A549 (cell line): ENCODE measurements at regions not wholly inside any gene's neighbourhood (a gene's known extent, or its start where the extent isn't known, plus 50 kb on each side); places are given as distances from the start of the nearest gene placed in this dataset.

ENCODE experiments used
- ATAC-seq, 2 experiments: fragments of 200-7000 bp in 1 of 2; fragments of >200 bp in 1 of 2; cut with Nextera tagmentation in 1 of 2; cut with Tn5 transposase in 1 of 2; 3 replicates each; pipeline versions ENCODE4 v1.8.0 to v1.9.1; 2018 to 2020; ENCODE audit warnings: mild to moderate bottlenecking in 1 of 2, moderate library complexity in 1 of 2
- CTCF ChIA-PET: fragments of 300-600 bp; sonication (Branson Sonifier 250); formaldehyde crosslinking; extraction: SDS; loops from one replicate; lab custom pipeline; 2021; ENCODE audit warnings: antibody characterized with exemption, inconsistent platforms; lab: Yijun Ruan, JAX
- POLR2A ChIA-PET: fragments of 350-600 bp; formaldehyde crosslinking; extraction: SDS; loops from one replicate; lab custom pipeline; 2021; ENCODE audit warnings: antibody characterized with exemption, inconsistent platforms; lab: Yijun Ruan, JAX
- DNase-seq, 2 experiments: peaks; one replicate each; pipeline versions ENCODE4 v3.0.0 to v3.0.0-alpha.2; 2011 to 2016; ENCODE audit warnings: low read depth in 1 of 2, low spot score in 1 of 2
- FAIRE-seq: peaks from 2 replicates; lab custom pipeline; 2011; peaks lifted over from hg19 to GRCh38; lab: Jason Lieb, UNC
- H3K27ac ChIP-seq, 2 experiments: fragments of >200 bp; sonication (Bioruptor Twin); formaldehyde crosslinking; 3 replicates each; pipeline ENCODE4 v1.5.1; 2016 to 2017
- H3K4me1 ChIP-seq: fragments of >200 bp; sonication (Bioruptor Twin); formaldehyde crosslinking; 3 replicates; pipeline ENCODE4 v1.6.1; 2016
- H3K4me2 ChIP-seq: fragments of >200 bp; sonication (Bioruptor Twin); formaldehyde crosslinking; 3 replicates; pipeline ENCODE4 v1.6.1; 2016
- H3K4me3 ChIP-seq: fragments of >200 bp; sonication (Bioruptor Twin); formaldehyde crosslinking; 3 replicates; pipeline ENCODE4 v1.5.1; 2016
- H3K9me3 ChIP-seq: fragments of >200 bp; sonication (Bioruptor Twin); formaldehyde crosslinking; 3 replicates; pipeline ENCODE4 v1.6.1; 2016
- ATOH8 ChIP-seq: fragments of 250-450 bp; sonication (Bioruptor Pico); IDR thresholded peaks from 2 replicates; pipeline ENCODE4 v1.5.0; 2020; ENCODE audit warnings: low read depth, mild to moderate bottlenecking, moderate library complexity
- BCL3 ChIP-seq: fragments of >200 bp; sonication (Bioruptor Twin); formaldehyde crosslinking; IDR thresholded peaks from 3 replicates; pipeline ENCODE4 v1.6.1; 2016
- BHLHE40 ChIP-seq: IDR thresholded peaks from 2 replicates; pipeline ENCODE4 v1.6.1; 2012; ENCODE audit warnings: low read depth, low read length, inconsistent platforms
- CBX2 ChIP-seq: fragments of 200-600 bp; sonication (generic); IDR thresholded peaks from 2 replicates; pipeline ENCODE4 v1.6.1; 2016; ENCODE audit warnings: low read depth, mild to moderate bottlenecking, borderline replicate concordance
- CHD2 ChIP-seq: fragments of 150-350 bp; IDR thresholded peaks from 2 replicates; pipeline ENCODE4 v1.6.1; 2014; ENCODE audit warnings: low read length; ENCODE audit not compliant: partially characterized antibody
- CHD4 ChIP-seq: fragments of 200-600 bp; sonication (generic); IDR thresholded peaks from 2 replicates; pipeline ENCODE4 v1.6.1; 2016; ENCODE audit warnings: antibody characterized with exemption, mild to moderate bottlenecking, borderline replicate concordance
- EHF ChIP-seq: fragments of 250-450 bp; sonication (Bioruptor Pico); IDR thresholded peaks from 2 replicates; pipeline ENCODE4 v1.5.0; 2020; ENCODE audit warnings: mild to moderate bottlenecking
- ESRRA ChIP-seq: fragments of 150-350 bp; IDR thresholded peaks from 2 replicates; pipeline ENCODE4 v1.6.1; 2014; ENCODE audit warnings: mild to moderate bottlenecking, low read length, borderline replicate concordance
- FOSB ChIP-seq: fragments of 250-450 bp; sonication (Bioruptor Pico); IDR thresholded peaks from 2 replicates; pipeline ENCODE4 v1.5.0; 2020; ENCODE audit warnings: mild to moderate bottlenecking, moderate library complexity
- FOSL2 ChIP-seq, 2 experiments: fragments of 450-650 bp in 1 of 2; fragments of >200 bp in 1 of 2; sonication (Bioruptor Twin) in 1 of 2; formaldehyde crosslinking; IDR thresholded peaks; 2 replicates each; pipeline versions ENCODE4 v1.5.0 to v1.6.1; 2016 to 2020; ENCODE audit warnings: mild to moderate bottlenecking in 1 of 2, moderate library complexity in 1 of 2
- HES2 ChIP-seq: fragments of >200 bp; sonication (Bioruptor Twin); formaldehyde crosslinking; IDR thresholded peaks from 2 replicates; pipeline ENCODE4 v1.6.1; 2016
- HMGXB4 ChIP-seq: fragments of 250-450 bp; sonication (Bioruptor Pico); IDR thresholded peaks from 2 replicates; pipeline ENCODE4 v1.5.0; 2021; ENCODE audit warnings: mild to moderate bottlenecking, moderate library complexity, borderline replicate concordance
- HOXA7 ChIP-seq: fragments of 250-450 bp; sonication (Bioruptor Pico); IDR thresholded peaks from 2 replicates; pipeline ENCODE4 v1.5.0; 2020; ENCODE audit warnings: mild to moderate bottlenecking, moderate library complexity
- HOXB13 ChIP-seq: fragments of 250-450 bp; sonication (Bioruptor Pico); IDR thresholded peaks from 2 replicates; pipeline ENCODE4 v1.5.0; 2020; ENCODE audit warnings: low read depth, mild to moderate bottlenecking, moderate library complexity
- HOXB5 ChIP-seq: fragments of 250-450 bp; sonication (Bioruptor Pico); IDR thresholded peaks from 2 replicates; pipeline ENCODE4 v1.5.0; 2020; ENCODE audit warnings: mild to moderate bottlenecking, moderate library complexity
- JUNB ChIP-seq: fragments of >200 bp; sonication (Bioruptor Twin); formaldehyde crosslinking; IDR thresholded peaks from 2 replicates; pipeline ENCODE4 v1.6.1; 2016
- KDM1A ChIP-seq: fragments of 200-600 bp; sonication (generic); IDR thresholded peaks from 2 replicates; pipeline ENCODE4 v1.6.1; 2016; ENCODE audit warnings: low read depth, mild to moderate bottlenecking
- NR3C1 ChIP-seq: fragments of >200 bp; sonication (Bioruptor Twin); formaldehyde crosslinking; IDR thresholded peaks from 3 replicates; pipeline ENCODE4 v1.6.1; 2017
- PBX3 ChIP-seq: IDR thresholded peaks from 2 replicates; pipeline ENCODE4 v1.6.1; 2012
- PHF8 ChIP-seq: fragments of 200-600 bp; sonication (generic); IDR thresholded peaks from 2 replicates; pipeline ENCODE4 v1.6.1; 2016; ENCODE audit warnings: low read depth, mild to moderate bottlenecking, antibody characterized with exemption, moderate library complexity, borderline replicate concordance
- RAD21 ChIP-seq, 2 experiments: fragments of >200 bp in 1 of 2; sonication (Bioruptor Twin) in 1 of 2; formaldehyde crosslinking in 1 of 2; IDR thresholded peaks in 1 of 2; conservative IDR thresholded peaks in 1 of 2; 2 replicates in 1 of 2; 3 replicates in 1 of 2; pipeline ENCODE4 v1.6.1; 2012 to 2018; ENCODE audit warnings: inconsistent platforms in 1 of 2
- RFX5 ChIP-seq: fragments of 450-650 bp; IDR thresholded peaks from 2 replicates; pipeline ENCODE4 v1.7.1; 2014; ENCODE audit warnings: antibody characterized with exemption, mild to moderate bottlenecking, moderate library complexity
- RNF2 ChIP-seq: fragments of 200-600 bp; sonication (generic); IDR thresholded peaks from 2 replicates; pipeline ENCODE4 v1.6.1; 2016; ENCODE audit warnings: low read depth, mild to moderate bottlenecking, antibody characterized with exemption, moderate library complexity, borderline replicate concordance
- SMC3 ChIP-seq: fragments of >200 bp; sonication (Bioruptor Twin); formaldehyde crosslinking; IDR thresholded peaks from 3 replicates; pipeline ENCODE4 v1.6.1; 2018; ENCODE audit warnings: inconsistent platforms
- SREBF2 ChIP-seq: fragments of 450-650 bp; IDR thresholded peaks from 2 replicates; pipeline ENCODE4 v1.6.1; 2014; ENCODE audit warnings: mild to moderate bottlenecking, moderate library complexity
- TP53 ChIP-seq: fragments of 250-450 bp; sonication (Bioruptor Pico); IDR thresholded peaks from 2 replicates; pipeline ENCODE4 v1.5.0; 2021; ENCODE audit warnings: mild to moderate bottlenecking, moderate library complexity
- USF2 ChIP-seq: fragments of 450-650 bp; IDR thresholded peaks from 2 replicates; pipeline ENCODE4 v1.6.1; 2014; ENCODE audit warnings: antibody characterized with exemption
- ZNF302 ChIP-seq: fragments of 250-450 bp; sonication (Bioruptor Pico); IDR thresholded peaks from 2 replicates; pipeline ENCODE4 v1.9.0; 2021; ENCODE audit warnings: inconsistent platforms, mild to moderate bottlenecking, moderate library complexity
- ZSCAN20 ChIP-seq: fragments of 250-450 bp; sonication (Bioruptor Pico); IDR thresholded peaks from 2 replicates; pipeline ENCODE4 v1.8.0; 2022; ENCODE audit warnings: mild to moderate bottlenecking, moderate library complexity
- WGBS: methylation state at CpG from one replicate; pipeline ENCODE4 v1.1.6; 2017; ENCODE audit errors: missing lambda C conversion rate; 5-methylcytosine and 5-hydroxymethylcytosine counted together

- ATAC-seq (no peak), FAIRE-seq (no peak), DNase-seq (no peak)
- H3K4me1 ChIP-seq = no peaks in the 10 kb centered on the region
- no peak for TF ChIP-seq FOSB (CRISPR knock-in tag)
- TF ChIP-seq RFX5 = no peak
- no peak for TF ChIP-seq KDM1A
- TF ChIP-seq EHF (CRISPR knock-in tag) = no peak
- no peak for TF ChIP-seq SMC3
- no peak for TF ChIP-seq CBX2
- TF ChIP-seq RAD21 (conservative IDR thresholded peaks at IDR 0.05 in 1 of 2, IDR thresholded peaks at IDR 0.05 in 1 of 2) = no peak
- no peak for TF ChIP-seq HOXB5
- no peak for TF ChIP-seq RNF2
- no peak for TF ChIP-seq ESRRA
- no peak for TF ChIP-seq ZSCAN20 (CRISPR knock-in tag)
- ChIA-PET CTCF (no interaction called here), POLR2A (no interaction called here)
- H3K27ac ChIP-seq = no peak overlapping the region
- no peaks in the 10 kb centered on the region for H3K9me3 ChIP-seq
- 0% methylated on average over 1 of the region's 1 CpG for WGBS
- H3K4me2 ChIP-seq = no peak overlapping the region
- no peak overlapping the region for H3K4me3 ChIP-seq
Measured at GRCh38 chr12:81022531-81022930, 55.3 kb upstream of the ACSS3 start.

- POLR2A ChIA-PET = no interaction called here
- Histone ChIP-seq H3K4me2 (no peak overlapping the region), H3K27ac (no peak overlapping the region), H3K4me3 (no peak overlapping the region), H3K9me3 (no peaks in the 10 kb centered on the region), H3K4me1 (no peaks in the 10 kb centered on the region)
- FAIRE-seq = no peak
- DNase-seq = no peak
- CTCF ChIA-PET = no interaction called here
- whole genome bisulfite sequencing = 85% methylated on average over 1 of the region's 1 CpG
- TF ChIP-seq HMGXB4 (CRISPR knock-in tag) (no peak), TP53 (CRISPR knock-in tag) (no peak), JUNB (no peak), NR3C1 (no peak), CHD4 (no peak), CHD2 (no peak), BHLHE40 (no peak), ZSCAN20 (CRISPR knock-in tag) (no peak), RAD21 (conservative IDR thresholded peaks at IDR 0.05 in 1 of 2, IDR thresholded peaks at IDR 0.05 in 1 of 2) (no peak), BCL3 (no peak)
- no peak for ATAC-seq
Measured at GRCh38 chr12:81021834-81022233, 56.0 kb upstream of the ACSS3 start.

- ChIA-PET CTCF (no interaction called here), POLR2A (no interaction called here)
- H3K4me3 ChIP-seq = no peak overlapping the region
- ATAC-seq = no peak
- H3K27ac ChIP-seq = no peak overlapping the region
- WGBS = 11% methylated on average over 3 of the region's 3 CpGs
- DNase-seq = no peak
- H3K4me1 ChIP-seq = no peaks in the 10 kb centered on the region
- no peak overlapping the region for H3K4me2 ChIP-seq
- H3K9me3 ChIP-seq = no peaks in the 10 kb centered on the region
- no peak for FAIRE-seq
- TF ChIP-seq ZNF302 (CRISPR knock-in tag) (no peak), PBX3 (no peak), TP53 (CRISPR knock-in tag) (no peak), PHF8 (no peak), JUNB (no peak), ATOH8 (CRISPR knock-in tag) (no peak), HOXB13 (CRISPR knock-in tag) (no peak), USF2 (no peak), SREBF2 (no peak), RAD21 (conservative IDR thresholded peaks at IDR 0.05 in 1 of 2, IDR thresholded peaks at IDR 0.05 in 1 of 2) (no peak), HES2 (no peak), HOXA7 (CRISPR knock-in tag) (no peak), FOSL2 (IDR thresholded peaks at IDR 0.05) (no peak), FOSL2 (CRISPR knock-in tag; IDR thresholded peaks at IDR 0.05) (no peak)
Measured at GRCh38 chr12:81021131-81021748, 56.6 kb upstream of the ACSS3 start.
